ENCODE measurements at regions not wholly inside any gene's neighbourhood (a gene's known extent, or its start where the extent isn't known, plus 50 kb on each side); places are given as distances from the start of the nearest gene placed in this dataset.
"Not testable (repeated sequence)": the region's sequence is repeated elsewhere in the genome, so short reads cannot be mapped to it uniquely, and the experiment has no call there.

DNA sequence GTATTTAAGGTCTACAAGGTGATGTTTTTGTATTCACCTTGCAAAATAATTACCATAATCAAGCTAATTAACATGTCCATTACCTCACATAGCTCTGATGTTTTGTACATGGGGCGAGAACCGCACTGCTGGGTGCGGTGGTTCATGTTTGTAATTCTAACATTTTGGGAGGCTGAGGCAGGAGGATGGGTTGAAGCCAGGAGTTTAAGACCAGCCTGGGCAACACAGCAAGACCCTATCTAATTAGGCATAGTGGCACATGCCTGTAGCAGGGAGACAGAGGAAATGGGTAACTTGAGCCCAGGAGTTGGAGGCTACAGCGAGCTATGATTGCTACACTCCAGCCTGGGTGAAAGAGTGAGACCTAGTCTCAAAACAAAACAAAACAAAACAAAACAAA lies 248.2 kb upstream of the NSMCE3 start:
- Mint-ChIP-seq H3K4me3 (no peak overlapping the region), H3K4me1 (ENCODE audit: low read depth) (no peaks in the 10 kb centered on the region), H3K27me3 (peaks cover 4% of the 10 kb centered on the region), H3K9me3 (peaks cover 12% of the 10 kb centered on the region), H3K27ac (no peak overlapping the region), H3K36me3 (no peaks in the 10 kb centered on the region)
- intact Hi-C loops (cut with micrococcal nuclease) = no loop called here
- no peak for DNase-seq
- ChIA-PET POLR2A (no interaction called here), CTCF (no interaction called here)

DNA sequence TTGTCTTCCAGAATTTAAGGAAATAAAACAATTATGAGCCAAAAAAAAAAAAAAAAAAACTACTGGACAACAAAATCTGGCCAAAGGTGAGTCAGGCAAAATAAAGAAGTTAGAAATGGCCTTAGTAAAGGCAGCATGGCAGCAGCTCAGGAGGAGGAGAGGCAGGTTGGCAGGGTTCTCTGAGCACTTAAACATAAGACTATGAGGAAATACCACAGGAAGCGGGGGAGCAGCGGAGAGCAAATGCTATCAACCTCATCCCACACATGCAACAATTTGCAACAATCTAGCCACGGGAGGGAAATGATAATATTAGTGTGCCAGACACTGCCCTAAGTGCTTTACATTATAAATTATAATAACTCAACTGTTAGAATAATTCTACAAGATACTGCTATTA lies 247.3 kb upstream of the NSMCE3 start:
- no peak for DNase-seq
- H3K27ac Mint-ChIP-seq = no peak overlapping the region
- intact Hi-C loops (cut with micrococcal nuclease) = no loop called here
- peaks cover 12% of the 10 kb centered on the region for H3K9me3 Mint-ChIP-seq
- H3K36me3 Mint-ChIP-seq = no peaks in the 10 kb centered on the region
- no peaks in the 10 kb centered on the region for H3K4me1 Mint-ChIP-seq (ENCODE audit: low read depth)
- no peak overlapping the region for H3K4me3 Mint-ChIP-seq
- CTCF ChIA-PET = no interaction called here
- POLR2A ChIA-PET = no interaction called here
- H3K27me3 Mint-ChIP-seq = peaks cover 4% of the 10 kb centered on the region

DNA sequence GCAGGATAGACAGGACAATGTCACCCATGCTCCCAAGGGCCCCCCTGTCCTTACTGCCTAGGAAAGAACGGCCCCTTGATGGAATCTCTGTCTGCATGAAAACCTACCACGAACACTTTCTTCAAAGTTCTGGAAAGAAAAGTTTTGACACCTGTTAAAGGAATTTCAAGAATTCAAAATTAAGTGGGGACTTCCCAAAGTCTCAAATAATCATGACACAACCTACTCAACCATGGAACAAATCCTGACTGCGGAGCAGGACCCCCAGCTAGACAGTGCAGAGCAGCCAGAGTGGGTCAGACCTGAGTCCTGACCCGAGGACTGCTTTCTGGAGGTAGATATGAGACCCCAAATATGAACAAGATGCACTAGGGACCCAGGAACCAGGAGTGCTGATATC lies 245.3 kb upstream of the NSMCE3 start:
- H3K36me3 Mint-ChIP-seq = no peaks in the 10 kb centered on the region
- intact Hi-C loops (cut with micrococcal nuclease) = no loop called here
- H3K9me3 Mint-ChIP-seq = peaks cover 13% of the 10 kb centered on the region
- POLR2A ChIA-PET = no interaction called here
- H3K27ac Mint-ChIP-seq = no peak overlapping the region
- CTCF ChIA-PET = no interaction called here
- no peak for DNase-seq
- no peaks in the 10 kb centered on the region for H3K4me1 Mint-ChIP-seq (ENCODE audit: low read depth)
- peaks cover 4% of the 10 kb centered on the region for H3K27me3 Mint-ChIP-seq
- no peak overlapping the region for H3K4me3 Mint-ChIP-seq

DNA sequence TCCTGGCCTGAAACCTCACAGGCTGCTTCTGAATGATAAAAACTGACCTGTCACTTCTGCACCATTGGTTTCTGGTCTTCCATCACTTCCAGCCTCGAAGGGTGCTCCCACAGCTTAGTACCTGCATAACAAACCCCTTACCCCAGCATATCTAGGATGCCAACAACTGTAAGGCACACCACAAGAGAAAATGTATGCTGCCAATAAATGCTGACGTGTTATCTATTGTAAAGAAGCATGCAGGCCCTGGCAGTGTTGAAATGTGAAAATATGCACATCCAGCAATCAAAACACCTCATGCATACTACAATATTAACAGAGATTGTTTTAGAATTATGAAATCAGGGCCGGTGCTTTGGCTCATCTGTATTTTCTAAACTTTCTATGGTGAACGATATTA lies 242.0 kb upstream of the NSMCE3 start:
- intact Hi-C loops (cut with micrococcal nuclease) = no loop called here
- Mint-ChIP-seq H3K27ac (no peak overlapping the region), H3K9me3 (peaks cover 7% of the 10 kb centered on the region), H3K4me1 (ENCODE audit: low read depth) (no peaks in the 10 kb centered on the region), H3K36me3 (no peaks in the 10 kb centered on the region), H3K27me3 (peaks cover 2% of the 10 kb centered on the region), H3K4me3 (no peak overlapping the region)
- no peak for DNase-seq
- ChIA-PET POLR2A (no interaction called here), CTCF (no interaction called here)

DNA sequence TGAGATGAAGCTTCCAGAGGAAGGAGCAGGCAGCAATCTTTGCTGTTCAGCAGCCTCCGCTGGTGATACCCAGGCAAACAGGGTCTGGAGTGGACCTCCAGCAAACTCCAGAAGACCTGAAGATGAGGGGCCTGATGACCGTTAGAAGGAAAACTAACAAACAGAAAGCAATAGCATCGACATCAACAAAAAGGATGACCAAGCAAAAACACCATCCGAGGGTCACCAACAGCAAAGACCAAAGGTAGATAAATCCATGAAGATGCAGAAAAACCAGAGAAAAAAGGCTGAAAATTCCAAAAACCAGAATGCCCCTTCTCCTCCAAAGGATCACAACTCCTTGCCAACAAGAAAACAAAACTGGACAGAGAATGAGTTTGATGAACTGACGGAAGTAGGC lies 235.9 kb upstream of the NSMCE3 start:
- CTCF ChIA-PET; DNase-seq; H3K27ac Mint-ChIP-seq; H3K36me3 Mint-ChIP-seq; intact Hi-C loops (cut with micrococcal nuclease); H3K4me3 Mint-ChIP-seq; H3K4me1 Mint-ChIP-seq (ENCODE audit: low read depth); H3K27me3 Mint-ChIP-seq; POLR2A ChIA-PET: not testable (repeated sequence)
- peaks cover 12% of the 10 kb centered on the region for H3K9me3 Mint-ChIP-seq

DNA sequence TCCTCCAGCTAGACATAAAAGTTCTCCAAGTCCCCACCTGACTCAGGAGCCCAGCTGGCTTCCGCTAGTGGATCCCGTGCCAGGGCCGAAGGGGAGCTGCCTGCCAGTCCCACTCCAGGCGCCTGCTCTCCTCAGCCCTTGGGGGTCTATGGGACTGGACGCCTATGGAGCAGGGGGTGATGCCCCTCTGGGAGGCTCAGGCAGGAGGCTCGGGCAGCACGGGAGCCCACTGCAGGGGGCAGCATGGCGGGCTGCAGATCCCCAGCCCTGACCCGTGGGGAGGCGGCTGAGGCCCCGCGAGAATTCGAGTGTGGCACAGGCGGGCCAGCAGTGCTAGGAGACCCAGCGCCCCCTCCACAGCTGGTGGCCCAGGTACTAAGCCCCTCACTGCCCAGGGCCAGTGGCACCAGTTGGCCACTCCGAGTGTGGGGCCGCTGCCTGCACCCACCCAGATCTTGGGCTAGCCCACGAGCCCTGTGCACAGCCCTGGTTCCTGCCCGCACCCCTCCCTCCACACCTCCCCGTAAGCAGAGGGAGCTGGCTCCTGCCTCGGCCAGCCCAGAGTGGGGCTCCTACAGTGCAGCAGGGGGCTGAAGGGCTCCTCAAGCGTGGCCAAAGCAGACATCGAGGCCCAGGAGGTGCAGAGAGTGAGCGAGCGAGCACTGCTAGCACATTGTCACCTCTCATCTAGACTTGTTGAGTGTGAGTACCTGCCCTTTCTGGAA lies 221.3 kb upstream of the NSMCE3 start:
- Mint-ChIP-seq H3K4me3 (no peak overlapping the region), H3K27ac (no peak overlapping the region), H3K27me3 (peaks cover 2% of the 10 kb centered on the region), H3K9me3 (no peaks in the 10 kb centered on the region), H3K36me3 (no peaks in the 10 kb centered on the region), H3K4me1 (ENCODE audit: low read depth) (no peaks in the 10 kb centered on the region)
- DNase-seq = no peak
- intact Hi-C loops (cut with micrococcal nuclease) = no loop called here
- CTCF ChIA-PET = no interaction called here
- POLR2A ChIA-PET = no interaction called here

DNA sequence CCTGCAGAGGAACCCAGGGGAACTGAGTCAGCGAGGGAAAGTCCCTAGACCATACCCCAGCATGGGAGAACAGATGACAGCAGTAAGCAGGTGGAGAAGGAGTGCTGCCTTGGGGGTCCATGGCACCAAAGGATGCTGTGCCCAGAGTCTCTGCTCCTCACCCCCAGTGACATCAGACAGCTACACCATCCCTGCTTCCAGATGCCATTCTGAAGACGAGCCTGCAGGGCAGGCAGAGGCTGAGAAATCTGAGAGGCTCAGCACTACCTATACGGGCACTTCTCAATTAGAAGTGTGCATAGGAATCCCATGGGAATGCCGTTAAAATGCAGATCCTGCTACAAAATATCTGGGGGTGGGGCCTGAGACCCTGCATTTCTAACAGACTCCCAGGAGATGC lies 211.3 kb upstream of the NSMCE3 start:
- Mint-ChIP-seq H3K27ac (no peak overlapping the region), H3K4me3 (no peak overlapping the region), H3K36me3 (no peaks in the 10 kb centered on the region), H3K4me1 (ENCODE audit: low read depth) (no peaks in the 10 kb centered on the region), H3K27me3 (peaks cover 4% of the 10 kb centered on the region), H3K9me3 (no peaks in the 10 kb centered on the region)
- CTCF ChIA-PET = no interaction called here
- DNase-seq = no peak
- POLR2A ChIA-PET = no interaction called here
- intact Hi-C loops (cut with micrococcal nuclease) = no loop called here

DNA sequence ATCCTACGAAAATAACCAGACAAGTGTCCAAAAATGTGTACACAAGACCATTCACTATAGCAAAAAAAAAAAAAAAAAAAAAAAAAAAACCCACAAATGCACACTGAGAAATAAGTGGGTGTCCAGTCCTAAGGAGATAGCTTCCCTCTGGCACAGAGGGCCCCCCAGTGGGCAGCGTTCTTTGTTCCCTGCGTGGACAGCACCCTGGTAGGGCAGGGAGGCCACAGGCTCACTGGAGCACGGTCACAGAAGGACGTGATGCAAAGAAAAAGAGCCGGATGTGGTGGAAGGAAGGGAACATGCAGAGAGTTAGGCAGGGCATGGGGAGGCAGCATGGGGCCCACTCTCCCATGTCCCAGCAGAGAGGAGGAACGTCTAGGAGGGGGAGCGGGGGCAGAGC lies 210.7 kb upstream of the NSMCE3 start:
- intact Hi-C loops (cut with micrococcal nuclease) = no loop called here
- POLR2A ChIA-PET = no interaction called here

DNA sequence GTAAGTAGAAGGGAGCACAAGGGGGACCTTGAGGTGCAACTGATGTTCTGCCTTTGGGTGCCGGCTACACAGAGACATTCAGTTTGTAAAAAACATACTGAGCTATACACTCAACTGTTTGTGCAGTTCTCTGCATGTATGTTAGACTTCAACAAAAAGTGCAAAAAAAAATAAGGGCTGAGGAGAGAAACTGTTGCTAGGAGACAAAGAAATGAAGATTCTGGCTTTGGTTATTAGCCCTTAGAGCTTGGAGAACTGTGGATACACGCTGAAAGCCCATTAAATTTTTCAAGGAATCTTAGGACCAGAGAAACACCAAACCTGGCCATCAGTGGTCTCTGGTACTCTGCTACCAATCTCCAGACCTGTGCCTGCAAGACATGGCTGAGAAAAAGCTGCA lies 207.6 kb upstream of the NSMCE3 start:
- Mint-ChIP-seq H3K36me3 (no peaks in the 10 kb centered on the region), H3K9me3 (no peaks in the 10 kb centered on the region), H3K4me3 (no peak overlapping the region), H3K4me1 (ENCODE audit: low read depth) (no peaks in the 10 kb centered on the region), H3K27me3 (peaks cover 4% of the 10 kb centered on the region), H3K27ac (no peak overlapping the region)
- intact Hi-C loops (cut with micrococcal nuclease) = no loop called here
- POLR2A ChIA-PET = no interaction called here
- CTCF ChIA-PET = no interaction called here
- DNase-seq = no peak

More for the DNA sequence above, 210.7 kb upstream of the NSMCE3 start:
- CTCF ChIA-PET = no interaction called here
- Mint-ChIP-seq H3K27me3 (peaks cover 4% of the 10 kb centered on the region), H3K9me3 (no peaks in the 10 kb centered on the region), H3K4me1 (ENCODE audit: low read depth) (no peaks in the 10 kb centered on the region), H3K4me3 (no peak overlapping the region), H3K36me3 (no peaks in the 10 kb centered on the region), H3K27ac (no peak overlapping the region)
- DNase-seq = no peak

DNA sequence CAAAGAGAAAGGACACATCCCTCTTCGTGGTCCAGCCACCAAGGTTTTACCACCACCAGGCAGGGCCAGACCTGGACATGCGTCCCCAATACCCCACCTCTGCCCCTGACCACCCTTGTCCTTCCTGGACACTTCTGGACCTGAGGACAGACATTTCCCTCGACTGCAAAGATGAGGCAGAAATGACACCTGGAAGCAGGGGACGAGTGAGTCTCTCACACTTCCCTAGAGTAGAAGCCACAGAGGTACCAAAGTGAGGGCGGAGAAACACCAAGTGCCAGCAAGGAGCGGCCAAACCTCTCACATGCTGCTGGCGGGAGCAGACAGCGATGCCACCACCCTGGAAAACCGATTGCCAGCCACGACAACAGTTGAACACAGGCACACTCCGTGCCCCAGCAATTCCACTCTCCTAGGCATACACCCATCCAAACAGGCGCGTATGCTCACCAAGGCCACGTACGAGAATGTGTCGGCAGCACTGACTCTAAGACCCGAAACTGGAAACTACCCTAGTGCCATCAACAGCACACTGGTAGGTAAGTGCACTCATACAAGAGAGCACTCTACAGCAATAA lies 207.0 kb upstream of the NSMCE3 start:
- H3K9me3 Mint-ChIP-seq = no peaks in the 10 kb centered on the region
- H3K27me3 Mint-ChIP-seq = peaks cover 4% of the 10 kb centered on the region
- H3K4me1 Mint-ChIP-seq (ENCODE audit: low read depth) = no peaks in the 10 kb centered on the region
- no peak overlapping the region for H3K27ac Mint-ChIP-seq
- ChIA-PET POLR2A (no interaction called here), CTCF (no interaction called here)
- H3K4me3 Mint-ChIP-seq = no peak overlapping the region
- no peaks in the 10 kb centered on the region for H3K36me3 Mint-ChIP-seq
- intact Hi-C loops (cut with micrococcal nuclease) = no loop called here
- DNase-seq = no peak

DNA sequence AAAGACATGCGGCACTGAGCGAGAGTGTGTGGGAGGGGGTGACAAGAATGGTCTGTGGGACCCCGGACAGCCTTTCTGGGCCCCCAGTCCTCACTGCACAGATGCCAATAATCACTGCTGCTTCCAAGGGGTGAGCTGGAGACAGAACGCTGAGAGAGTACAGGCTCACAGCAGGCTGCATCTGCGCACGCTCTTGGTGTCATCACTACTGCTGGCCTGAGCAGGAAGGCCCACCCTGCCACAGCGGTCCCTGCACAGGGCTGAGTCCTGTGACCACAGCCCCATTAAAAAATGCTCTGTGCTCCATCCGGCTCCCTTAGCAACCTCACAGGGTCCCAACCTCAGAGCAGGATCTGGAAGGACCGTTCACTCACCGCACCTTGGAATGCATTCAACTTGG lies 205.5 kb upstream of the NSMCE3 start:
- Mint-ChIP-seq H3K4me3 (no peak overlapping the region), H3K27me3 (no peaks in the 10 kb centered on the region), H3K9me3 (no peaks in the 10 kb centered on the region), H3K4me1 (ENCODE audit: low read depth) (no peaks in the 10 kb centered on the region), H3K36me3 (no peaks in the 10 kb centered on the region), H3K27ac (no peak overlapping the region)
- ChIA-PET POLR2A (no interaction called here), CTCF (no interaction called here)
- no peak for DNase-seq
- intact Hi-C loops (cut with micrococcal nuclease) = no loop called here

DNA sequence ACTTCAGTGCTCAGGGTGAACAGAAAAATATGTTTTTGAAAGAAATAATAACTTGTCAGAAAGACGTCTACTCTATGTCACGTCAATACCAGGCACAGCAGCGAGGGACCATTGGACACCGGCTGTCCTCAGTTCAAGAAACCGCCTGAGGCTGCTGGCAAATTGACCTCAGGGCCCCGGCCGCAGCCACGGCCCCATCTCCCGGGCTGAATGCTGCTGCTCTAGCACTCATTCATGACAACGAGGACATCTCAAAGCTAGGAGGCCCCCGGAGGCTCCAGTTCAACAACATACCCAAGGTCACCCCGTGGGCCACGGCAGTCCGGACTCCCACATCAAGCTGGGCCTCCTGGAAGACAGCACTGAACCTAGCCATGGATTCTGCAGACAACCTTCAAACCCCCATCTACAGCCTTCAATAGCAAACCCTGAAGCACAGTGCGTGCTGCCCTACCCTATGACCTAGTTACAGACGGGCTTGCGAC lies 204.0 kb upstream of the NSMCE3 start:
- CTCF ChIA-PET = no interaction called here
- no peaks in the 10 kb centered on the region for H3K36me3 Mint-ChIP-seq
- no peaks in the 10 kb centered on the region for H3K9me3 Mint-ChIP-seq

DNA sequence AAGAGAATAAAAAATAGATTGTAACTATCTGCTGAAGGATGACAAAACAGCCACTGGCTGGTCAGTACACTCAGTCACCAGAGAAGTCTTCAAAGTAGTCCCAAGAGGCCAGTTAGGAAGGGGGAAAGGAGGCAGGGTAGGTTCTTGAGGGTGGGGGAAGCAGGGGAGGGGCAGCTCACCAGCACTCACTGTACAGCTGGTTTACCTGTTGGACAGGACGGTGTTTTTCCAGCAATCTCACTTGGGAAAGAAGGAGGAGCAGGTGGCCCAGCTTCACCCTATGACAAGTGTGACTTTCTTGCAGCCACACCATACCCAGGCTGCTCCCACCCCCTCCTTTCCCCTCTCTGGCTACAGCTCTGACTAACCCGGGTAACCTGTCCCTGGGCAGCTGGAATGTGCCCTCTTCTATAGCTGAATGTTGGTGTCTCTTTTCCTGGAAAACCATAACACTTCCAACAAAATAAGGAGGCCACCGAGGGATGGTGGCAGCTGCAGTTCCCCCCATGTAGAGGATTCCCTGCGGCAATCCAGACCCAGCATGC lies 203.4 kb upstream of the NSMCE3 start:
- Mint-ChIP-seq H3K4me1 (ENCODE audit: low read depth) (no peaks in the 10 kb centered on the region), H3K27ac (no peak overlapping the region), H3K4me3 (no peak overlapping the region), H3K36me3 (no peaks in the 10 kb centered on the region), H3K27me3 (no peaks in the 10 kb centered on the region), H3K9me3 (no peaks in the 10 kb centered on the region)
- CTCF ChIA-PET = no interaction called here
- intact Hi-C loops (cut with micrococcal nuclease) = no loop called here
- POLR2A ChIA-PET = no interaction called here
- no peak for DNase-seq

More for the DNA sequence above, 204.0 kb upstream of the NSMCE3 start:
- no peak overlapping the region for H3K27ac Mint-ChIP-seq
- POLR2A ChIA-PET = no interaction called here
- no peak for DNase-seq
- intact Hi-C loops (cut with micrococcal nuclease) = no loop called here
- H3K27me3 Mint-ChIP-seq = no peaks in the 10 kb centered on the region
- H3K4me3 Mint-ChIP-seq = no peak overlapping the region
- H3K4me1 Mint-ChIP-seq (ENCODE audit: low read depth) = no peaks in the 10 kb centered on the region
